NCI-H2081 treated with DMSO at 0.1 percent for 48 hours (cell line): ENCODE measurements at regions not wholly inside any gene's neighbourhood (a gene's known extent, or its start where the extent isn't known, plus 50 kb on each side); places are given as distances from the start of the nearest gene placed in this dataset.

Experiments used
- DNase-seq: peaks from one replicate; lab custom pipeline; 2025; lab: John Stamatoyannopoulos, UW

DNA sequence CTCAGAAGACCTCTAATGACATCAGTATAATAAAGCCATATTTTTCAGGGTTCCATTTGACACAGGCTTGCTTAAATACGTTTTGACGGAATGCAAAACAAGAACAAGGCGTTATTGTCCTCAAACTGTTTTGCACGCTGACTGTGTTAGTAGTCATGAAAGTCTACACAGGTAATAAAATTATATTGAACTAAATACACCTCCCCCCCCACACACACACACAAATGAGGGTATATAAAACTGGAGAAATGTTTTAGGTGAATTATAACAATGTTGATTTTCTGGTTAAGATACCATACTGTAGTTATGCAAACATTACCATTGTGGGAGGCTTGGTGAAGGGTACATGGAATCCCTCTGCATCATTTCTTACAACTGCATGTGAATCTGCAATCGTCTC, 257.1 kb upstream of the ARRDC4 start:
- no peak for DNase-seq

DNA sequence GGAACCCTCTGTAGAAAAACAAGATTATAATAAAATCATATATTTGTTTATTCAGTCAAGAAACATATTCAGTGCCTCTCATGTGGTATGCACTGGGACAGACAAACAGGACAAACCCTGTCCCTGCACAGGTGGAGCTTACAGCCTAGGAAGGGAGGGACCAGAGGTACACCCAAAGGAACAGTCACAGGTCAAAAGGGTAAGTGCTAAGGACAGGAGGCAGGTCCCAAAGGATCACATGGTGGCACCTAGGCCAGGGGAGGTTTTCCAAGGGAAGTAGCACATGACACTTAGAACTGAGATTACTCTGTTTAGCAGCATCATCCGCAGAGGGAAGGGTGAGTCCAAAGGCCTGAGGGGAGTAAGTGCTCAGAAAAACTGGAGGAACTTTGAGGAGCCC, 254.4 kb upstream of the ARRDC4 start:
- no peak for DNase-seq

DNA sequence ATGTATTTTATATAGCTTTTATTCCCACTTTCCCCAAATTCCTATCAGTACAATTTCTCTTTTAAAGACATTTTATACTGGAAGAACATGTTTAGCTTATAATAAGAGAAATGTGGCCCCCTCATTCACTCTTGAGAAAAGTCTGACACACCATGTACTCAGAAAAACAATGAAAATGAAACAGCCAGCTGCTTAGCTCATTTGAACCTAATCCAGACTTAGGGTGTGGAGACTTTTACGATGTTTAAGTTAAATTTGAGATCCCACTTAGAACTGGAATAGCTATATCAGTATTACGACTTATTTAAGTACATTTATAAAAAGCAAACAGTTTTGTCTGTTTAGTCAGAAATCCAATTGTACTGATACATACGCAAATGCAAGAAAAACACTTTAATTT, 252.3 kb upstream of the ARRDC4 start:
- no peak for DNase-seq

DNA sequence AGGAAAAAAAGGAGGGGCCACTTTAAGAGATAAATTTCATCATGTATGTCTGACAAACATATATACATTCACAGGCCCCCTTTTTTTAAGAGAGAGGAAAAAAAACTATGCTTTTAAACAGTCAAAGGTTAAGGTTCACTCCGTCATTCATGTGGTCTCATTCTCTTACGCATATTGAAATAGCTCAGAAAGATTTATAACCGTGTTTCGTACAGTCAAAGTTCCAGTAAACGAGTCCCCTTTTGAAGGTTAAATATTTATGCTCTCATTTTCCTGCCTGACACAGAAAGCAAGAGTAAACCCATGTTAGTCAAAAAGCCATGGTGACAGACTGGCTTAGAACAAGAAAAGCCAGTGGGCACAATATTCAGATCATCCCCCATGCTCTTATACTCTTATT, 248.0 kb upstream of the ARRDC4 start:
- no peak for DNase-seq

DNA sequence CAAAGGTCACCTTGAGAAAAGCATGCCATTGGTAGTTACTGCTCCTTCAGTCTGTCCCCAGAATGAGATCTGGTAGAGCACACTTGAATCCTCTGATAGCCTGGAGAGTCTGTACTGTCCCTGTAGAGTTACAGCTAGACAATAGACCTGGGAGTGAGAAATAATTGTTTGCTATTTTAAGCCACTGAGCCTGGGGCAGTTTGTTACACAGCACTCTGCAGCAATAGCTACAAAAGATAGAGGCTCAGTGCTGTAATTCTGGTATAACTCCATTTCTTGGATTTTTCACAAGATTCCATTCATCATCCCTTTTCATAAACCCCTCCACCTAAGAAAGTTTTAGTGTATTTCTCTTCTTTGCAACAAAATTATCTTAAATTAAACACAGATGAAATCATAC, 242.7 kb upstream of the ARRDC4 start:
- DNase-seq, result no peak

DNA sequence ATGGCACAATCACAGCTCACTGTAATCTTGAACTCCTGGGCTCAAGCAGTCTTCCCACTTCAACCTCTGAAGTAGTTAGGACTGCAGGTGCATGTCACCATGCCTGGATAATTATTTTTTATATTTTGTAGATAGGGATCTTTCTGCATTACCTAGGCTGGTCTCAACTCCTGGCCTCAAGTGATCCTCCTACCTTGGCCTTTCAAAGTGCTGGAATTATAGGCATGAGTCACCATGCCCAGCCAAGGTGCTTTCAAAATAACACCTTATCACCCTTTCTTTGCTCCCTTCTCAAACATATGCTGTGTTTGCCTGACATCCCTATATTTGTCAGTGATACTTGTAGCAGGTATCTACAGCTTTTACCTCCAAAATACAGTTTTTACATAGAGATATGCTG, 242.0 kb upstream of the ARRDC4 start:
- no peak for DNase-seq

DNA sequence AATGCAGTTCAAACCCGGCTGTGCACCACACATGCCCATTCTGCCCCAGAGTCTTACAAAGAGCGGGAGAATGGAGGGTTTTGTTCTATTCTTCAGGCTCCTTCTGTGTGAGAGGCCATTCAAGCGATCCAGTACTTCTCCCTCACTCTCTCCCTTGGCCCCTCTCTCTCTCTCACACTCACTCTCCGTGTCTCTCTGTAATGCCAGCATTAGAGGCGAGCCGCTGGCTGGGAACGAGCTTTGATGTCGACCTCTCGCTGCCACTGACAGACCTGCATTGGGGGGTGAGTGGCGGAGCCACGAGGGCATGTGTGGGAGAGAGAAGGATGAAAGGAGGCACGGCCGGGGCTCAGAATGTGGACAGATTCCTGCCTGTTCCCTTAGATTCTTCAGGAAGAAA, 231.7 kb upstream of the ARRDC4 start:
- DNase-seq, result no peak

DNA sequence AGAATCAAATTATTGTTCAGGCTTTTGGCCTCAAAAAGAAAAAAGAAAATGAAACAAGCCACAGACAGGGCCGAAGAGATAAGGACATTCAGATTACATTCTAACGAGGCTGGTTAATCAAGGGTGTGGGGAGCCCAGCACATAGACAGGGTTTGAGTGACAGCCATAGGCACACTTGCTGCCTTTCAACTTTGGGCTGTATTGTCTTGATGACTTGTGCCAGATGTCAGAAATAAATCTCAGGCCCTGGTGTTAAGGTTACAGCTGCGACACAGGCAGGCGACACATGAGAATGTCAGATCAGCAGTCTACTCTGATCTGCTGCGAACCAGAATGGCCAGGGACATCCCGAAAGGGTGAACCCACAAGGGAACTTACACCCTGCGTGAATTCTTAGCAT, 231.2 kb upstream of the ARRDC4 start:
- no peak for DNase-seq

DNA sequence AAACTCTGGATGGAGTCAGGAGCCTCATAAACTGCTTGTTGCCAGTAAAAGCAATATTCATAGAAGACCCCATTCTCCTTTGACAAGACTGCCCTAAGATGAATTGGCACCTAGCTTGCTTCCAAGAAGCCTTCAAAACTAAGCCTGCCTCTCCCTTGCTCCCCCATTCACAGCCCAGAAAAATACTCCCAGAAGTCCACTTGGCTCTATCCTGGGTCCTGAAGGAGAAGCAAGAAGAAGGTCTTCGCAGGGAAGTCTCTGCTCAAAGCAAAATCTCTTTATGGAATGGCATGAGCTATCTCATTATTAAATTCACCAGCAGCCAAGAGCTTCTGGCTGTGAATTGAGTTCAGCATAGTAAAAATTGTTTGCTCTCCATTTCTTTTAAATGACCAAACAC, 230.2 kb upstream of the ARRDC4 start:
- no peak for DNase-seq

DNA sequence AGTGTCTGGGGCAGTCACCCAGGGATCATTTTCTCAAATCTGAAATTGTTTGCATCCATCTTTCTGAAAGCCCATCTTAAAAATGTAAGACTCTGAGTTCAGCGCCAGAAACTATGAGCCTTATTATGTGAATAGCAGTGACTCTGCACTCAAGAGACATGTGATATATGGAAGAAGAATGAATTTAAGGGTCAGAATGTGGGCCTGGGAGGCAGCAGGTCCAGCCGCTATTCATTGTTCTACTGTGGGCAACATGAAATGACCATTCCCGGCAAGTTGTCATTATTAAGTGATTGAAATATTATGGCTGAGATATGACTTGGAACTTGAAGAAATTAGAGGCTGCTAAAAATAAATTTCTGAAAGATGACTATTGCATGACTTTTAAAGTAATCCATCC, 228.6 kb upstream of the ARRDC4 start:
- DNase-seq, result no peak

DNA sequence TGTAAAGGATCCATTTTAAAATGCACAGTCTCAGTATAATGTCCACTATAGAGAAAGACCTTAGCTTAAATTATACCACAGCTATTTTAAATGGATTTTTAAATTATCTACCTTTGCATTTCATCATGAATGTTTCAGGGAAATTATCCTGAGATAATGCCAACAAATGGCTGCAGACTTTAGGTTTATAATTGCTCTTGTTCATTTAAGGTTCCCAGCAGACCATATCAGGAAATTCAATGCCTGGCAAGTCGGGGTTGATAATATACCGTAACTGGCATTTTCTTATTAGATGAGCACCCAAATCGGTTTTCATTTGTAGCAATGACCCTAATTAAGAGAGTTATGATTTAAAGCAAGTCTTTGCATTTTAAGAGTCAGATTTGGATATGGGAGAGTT, 227.1 kb upstream of the ARRDC4 start:
- DNase-seq, result no peak

DNA sequence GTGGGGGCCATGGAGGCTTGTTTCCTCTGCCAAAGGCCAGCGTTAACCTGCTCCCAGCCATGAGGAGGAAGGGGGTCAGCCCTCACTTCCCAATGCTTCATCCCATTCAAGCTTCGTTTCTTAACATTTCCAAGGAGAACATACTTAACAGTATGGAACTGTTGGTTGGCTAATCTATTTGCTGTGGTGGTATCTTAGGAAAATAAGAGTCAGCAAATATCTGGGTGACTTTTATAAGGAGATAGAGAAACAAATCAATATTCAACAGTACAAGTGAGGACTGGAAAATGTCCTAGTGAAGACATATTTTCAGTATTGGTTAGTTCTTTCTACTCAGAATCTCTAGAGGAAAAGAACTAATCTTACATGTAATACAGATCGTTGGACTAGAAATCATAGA, 223.8 kb upstream of the ARRDC4 start:
- no peak for DNase-seq

DNA sequence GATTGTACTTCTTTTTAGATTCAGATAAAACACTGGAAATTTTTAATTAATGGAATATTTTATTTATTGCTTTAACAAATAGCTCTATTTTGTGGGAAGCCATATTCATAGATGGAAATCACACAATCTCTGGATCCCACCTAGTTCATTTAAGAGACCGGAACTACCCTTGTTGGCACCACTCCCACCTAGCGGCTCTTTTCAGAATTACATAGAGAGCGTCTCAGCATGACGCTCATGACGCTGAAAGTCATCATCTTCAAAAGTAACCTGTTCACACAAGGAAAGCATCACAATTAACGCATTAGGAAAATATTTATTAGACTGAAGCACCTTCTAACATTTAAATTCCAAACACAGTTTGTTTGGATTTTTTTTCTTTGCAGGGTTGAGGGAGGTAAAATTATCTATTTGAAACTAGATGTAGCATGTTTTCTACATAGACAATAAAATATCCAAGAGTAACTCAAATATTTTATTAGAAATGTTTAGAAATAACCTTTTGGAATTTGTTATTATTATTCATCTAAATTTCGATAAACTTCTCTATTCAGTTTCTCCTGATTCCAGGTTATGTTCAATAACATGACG, 214.9 kb upstream of the ARRDC4 start:
- no peak for DNase-seq

DNA sequence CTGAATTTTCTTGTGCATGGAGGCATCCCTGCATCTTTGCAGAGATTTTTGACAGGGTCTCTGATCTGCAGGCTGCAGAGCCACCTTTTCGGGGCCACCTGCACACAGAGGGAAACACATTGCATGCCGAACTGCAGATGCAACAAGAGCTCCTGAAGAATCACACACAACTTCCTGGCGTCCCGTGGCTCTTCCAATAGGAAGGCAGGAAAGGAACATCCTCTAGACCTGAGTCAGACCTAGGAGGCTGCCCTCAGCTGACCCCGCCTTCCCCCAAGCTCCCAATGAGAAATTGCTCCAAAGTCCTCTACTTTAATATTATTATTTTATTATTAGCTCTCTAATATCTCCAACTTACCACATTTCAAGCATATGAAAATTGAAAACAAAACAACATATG, 213.2 kb upstream of the ARRDC4 start:
- no peak for DNase-seq

DNA sequence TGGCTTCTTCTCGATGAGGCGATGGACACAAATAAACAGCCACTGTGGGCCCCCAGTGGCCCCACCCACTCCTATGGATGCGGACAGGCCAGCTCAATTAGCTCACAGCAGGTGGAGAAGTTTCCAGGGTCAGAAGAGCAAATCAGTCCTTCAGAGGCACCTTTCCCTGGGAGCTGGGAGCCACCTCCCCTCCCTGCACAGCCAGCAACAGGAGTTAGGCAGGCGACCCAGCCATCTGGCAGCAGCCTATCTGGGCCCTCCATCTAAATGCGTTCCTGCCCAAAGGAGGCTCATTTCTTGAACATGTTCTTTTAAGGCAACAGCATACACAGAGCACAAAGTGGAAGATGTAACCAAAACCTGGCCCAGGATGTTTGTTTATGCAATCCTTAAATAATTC, 211.9 kb upstream of the ARRDC4 start:
- no peak for DNase-seq

DNA sequence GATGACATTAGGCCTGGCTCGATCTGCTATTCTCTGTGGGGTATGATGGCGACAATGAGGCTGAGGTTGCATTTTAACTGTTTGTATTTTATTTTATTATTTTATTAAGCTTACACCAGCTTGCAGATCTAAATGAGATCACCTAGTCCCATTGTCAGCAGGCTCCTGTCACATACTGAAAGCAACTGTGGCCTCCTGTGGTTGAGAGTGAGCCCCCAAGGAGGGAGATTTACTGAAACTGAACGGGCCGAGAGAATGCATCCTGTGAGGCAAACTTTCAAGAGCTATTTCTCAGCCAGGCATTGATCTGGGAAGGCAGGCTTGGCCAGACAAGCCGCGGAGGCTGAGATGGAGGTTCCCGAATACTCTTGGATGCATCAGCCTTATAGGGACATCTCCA, 210.4 kb upstream of the ARRDC4 start:
- no peak for DNase-seq

DNA sequence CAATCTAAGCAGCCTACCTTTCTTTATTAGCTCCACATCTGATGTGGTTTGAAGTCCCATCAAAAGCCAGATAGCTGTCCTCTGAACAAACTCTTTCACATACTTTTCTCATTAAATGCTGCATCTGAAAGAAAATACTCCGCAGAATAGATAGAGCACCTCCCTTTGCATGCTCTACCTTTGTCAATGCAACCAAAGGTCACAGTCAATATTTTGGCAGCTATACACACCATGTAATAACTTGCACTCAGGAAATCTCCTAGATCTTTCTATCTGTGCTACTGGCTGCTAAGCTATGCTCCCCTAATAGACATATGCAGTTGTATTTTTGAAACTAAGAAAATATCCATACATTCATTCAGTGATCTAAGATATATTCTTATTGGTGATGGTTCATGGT, 204.8 kb upstream of the ARRDC4 start:
- no peak for DNase-seq

DNA sequence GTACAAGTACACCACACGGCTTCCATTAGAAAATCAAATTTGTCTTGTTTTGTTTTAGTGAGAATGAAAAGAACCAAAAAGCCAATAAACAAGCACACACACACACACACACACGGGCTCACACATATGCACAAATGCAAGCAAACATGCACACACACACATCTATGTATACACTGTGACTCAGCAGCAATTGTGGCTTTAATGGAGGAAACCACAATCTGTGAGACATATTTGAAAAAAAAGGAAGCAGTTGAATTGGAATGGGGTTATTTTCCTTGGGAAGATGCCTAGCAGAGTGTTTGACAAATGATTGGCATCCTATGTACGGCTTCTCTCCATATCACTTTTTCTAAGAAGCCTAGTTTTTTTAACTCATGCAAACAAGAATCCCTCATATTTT, 201.1 kb upstream of the ARRDC4 start:
- no peak for DNase-seq

DNA sequence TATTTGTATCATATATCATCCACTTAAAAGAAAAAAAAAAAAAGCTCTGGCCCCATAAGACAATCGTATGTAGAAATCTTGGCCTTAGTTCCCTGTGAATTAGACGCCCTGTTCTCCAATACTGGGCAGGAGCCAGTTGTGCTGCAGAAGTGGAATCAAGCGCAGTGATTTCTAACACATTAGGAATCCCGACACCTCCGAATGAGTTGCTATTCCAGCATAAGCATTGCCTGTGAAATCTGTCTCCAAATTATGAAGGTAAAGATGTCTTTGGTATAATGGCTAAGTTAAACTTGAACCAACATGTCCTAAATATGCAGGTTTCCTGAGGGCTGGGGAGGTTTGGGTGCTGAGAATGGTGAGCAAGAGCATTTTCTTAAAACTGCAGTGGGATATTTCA, 199.4 kb upstream of the ARRDC4 start:
- DNase-seq, result no peak

DNA sequence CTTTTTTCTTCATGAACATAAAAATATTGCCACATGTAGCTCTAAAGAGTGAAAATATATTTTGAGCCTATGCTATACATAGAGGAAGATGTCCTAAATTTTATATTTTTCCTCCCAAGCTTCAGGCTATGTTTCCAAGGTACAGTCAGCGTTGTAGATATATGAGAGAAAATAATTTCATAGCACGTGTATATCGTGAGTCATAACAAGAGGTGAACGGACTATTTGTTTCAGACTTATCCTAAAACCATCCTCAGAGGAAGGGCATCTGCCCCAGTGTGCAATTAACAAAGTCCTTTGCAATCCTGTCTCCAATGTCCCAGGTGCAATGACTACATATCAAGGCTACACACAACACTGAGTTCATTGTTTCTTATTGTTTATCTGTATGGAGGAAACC, 177.3 kb upstream of the ARRDC4 start:
- DNase-seq, result no peak

DNA sequence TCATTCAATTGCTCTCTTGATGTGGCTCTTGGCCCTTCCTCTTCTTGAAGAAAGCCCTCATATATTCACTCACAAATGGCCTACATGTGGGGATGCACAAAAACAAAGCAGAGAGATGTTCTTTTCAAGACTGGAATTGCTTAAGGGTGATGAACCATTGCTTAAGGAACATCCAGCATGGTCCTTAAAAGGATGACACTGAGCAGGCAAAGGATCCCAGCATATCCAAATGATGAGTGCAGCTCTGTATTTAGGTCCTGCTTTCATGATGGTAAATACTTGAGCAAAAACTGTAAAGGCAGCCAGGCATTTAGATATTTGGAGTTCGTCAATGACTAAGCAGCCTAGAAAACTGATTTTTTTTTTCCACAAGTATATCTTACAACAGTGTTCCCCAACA, 173.8 kb upstream of the ARRDC4 start:
- no peak for DNase-seq

DNA sequence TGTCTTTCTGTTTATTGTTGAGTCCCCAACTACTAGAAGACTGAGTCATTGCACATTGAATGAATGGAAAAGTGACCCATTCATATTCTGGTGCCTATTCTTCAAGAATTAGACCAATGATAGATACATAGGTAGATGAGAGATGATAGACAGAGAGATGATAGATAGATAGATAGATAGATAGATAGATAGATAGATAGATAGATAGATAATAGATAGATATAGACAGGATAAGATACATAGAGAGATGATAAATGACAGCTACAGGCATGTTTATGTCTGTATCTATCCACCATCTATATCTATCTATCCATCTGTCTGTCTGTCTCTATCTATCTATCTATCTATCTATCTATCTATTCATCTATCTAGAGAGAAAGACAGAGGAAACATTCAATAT, 170.3 kb upstream of the ARRDC4 start:
- no peak for DNase-seq

DNA sequence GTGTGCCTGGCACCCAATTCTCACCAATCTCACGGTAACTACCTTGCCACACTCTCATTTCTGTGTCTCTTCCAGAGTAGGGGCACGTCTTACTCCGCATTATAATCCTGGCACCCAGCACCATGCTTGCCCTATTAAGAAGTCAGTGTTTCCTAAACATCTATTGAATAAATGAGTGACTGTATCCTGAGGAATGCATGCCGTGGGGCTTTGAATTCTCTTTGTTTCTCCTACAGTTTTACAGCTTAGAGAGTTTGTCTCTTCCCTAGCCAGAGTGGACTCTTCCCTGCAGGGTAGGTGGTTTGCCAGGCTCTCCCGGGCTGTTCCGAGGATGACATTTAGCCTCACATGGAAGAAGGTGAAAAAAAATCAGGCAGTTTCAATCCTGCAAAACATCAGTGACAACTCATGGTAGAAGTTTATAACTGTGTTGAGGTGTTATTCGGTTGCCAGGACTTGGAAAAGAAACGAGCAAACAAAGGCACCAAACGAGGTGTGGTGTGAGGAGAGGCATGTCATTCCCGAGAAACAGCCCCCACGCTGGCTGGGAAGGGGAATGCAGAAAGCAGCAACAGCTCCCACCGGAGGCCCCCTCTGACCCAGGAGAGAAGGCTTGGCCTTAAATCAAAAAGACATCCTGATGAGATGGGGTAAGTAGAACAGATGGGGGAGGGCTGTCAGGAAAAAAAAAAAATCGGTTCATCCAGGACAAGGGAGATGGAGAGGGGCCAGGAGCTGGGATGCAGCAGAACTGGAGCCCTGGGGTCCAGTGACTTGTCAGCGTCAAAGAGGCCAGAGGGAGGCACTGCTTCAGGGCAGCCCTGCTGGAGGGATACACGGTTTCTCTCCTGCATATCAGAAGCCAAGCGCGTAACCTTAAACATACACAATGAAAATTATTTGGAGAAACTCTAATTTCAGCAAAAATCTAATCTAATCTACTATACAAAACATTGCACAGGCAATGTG, 168.4 kb upstream of the ARRDC4 start:
- no peak for DNase-seq

DNA sequence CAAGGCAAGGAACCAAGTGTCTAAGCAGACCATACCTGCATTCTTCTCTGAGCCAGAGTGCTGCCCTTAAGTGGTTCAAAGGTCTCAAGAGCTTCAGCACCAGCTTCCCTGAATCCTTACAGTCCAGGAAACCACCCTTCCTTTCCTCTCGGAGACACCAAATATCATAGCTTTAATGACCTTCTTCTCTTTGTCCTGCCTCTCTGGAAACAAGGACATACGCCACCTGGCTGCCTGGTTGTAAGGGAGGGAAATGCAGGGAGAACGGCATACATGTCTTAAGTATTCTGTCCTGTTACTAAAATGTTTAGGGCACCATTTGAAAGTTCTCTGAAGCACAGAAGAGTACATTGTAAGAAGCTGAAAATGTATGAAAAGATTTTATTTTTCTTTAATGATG, 155.6 kb upstream of the ARRDC4 start:
- DNase-seq, result no peak
